Retinal pigment epithelial cell (primary cell): ENCODE measurements at regions not wholly inside any gene's neighbourhood (a gene's known extent, or its start where the extent isn't known, plus 50 kb on each side); places are given as distances from the start of the nearest gene placed in this dataset.

Source experiments
- DNase-seq: peaks from one replicate; pipeline ENCODE4 v3.0.0-alpha.2; 2010; ENCODE audit warnings: low read depth
- H3K4me3 ChIP-seq: 2 replicates; pipeline ENCODE4 v1.5.1; 2011; ENCODE audit warnings: mild to moderate bottlenecking, low read length, control low read depth, moderate library complexity
- TF ChIP-seq, protein P1 (sequence below): conservative IDR thresholded peaks from 2 replicates; pipeline ENCODE4 v1.5.1; 2011; ENCODE audit warnings: low read depth, low read length, control low read depth, inconsistent platforms

- TF ChIP-seq, protein P1, sequence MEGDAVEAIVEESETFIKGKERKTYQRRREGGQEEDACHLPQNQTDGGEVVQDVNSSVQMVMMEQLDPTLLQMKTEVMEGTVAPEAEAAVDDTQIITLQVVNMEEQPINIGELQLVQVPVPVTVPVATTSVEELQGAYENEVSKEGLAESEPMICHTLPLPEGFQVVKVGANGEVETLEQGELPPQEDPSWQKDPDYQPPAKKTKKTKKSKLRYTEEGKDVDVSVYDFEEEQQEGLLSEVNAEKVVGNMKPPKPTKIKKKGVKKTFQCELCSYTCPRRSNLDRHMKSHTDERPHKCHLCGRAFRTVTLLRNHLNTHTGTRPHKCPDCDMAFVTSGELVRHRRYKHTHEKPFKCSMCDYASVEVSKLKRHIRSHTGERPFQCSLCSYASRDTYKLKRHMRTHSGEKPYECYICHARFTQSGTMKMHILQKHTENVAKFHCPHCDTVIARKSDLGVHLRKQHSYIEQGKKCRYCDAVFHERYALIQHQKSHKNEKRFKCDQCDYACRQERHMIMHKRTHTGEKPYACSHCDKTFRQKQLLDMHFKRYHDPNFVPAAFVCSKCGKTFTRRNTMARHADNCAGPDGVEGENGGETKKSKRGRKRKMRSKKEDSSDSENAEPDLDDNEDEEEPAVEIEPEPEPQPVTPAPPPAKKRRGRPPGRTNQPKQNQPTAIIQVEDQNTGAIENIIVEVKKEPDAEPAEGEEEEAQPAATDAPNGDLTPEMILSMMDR, result no peak
- H3K4me3 ChIP-seq, result no peak overlapping the region
- no peak for DNase-seq
These were observed 134.8 kb downstream of the CD83 start for GRCh38 chr6:14252271-14252850.

DNA sequence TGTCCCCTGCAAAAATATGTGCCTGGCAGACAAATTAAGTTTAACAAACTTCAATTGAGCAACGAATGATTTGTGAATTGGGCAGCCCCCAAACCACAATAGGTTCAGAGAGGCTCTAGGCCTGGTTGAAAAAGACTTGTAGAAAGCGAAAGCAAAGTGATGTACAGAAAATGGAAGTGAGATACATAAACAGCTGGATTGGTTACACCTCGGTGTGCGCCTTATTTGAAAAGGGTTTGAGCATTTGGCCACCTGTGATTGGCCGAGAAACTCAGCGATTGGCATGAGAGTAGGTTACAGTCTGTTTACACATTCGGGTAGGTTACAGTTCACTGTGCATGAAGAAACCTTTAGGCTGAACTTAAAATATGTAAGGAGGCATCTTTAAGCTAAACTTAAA lies 136.9 kb downstream of the CD83 start:
- DNase-seq, result no peak
- TF ChIP-seq, protein P1, result no peak
- H3K4me3 ChIP-seq, result no peak overlapping the region

- DNase-seq, result no peak
- TF ChIP-seq, protein P1, result no peak
- no peak overlapping the region for H3K4me3 ChIP-seq
These were observed 138.3 kb downstream of the CD83 start for GRCh38 chr6:14255916-14256315.

DNA sequence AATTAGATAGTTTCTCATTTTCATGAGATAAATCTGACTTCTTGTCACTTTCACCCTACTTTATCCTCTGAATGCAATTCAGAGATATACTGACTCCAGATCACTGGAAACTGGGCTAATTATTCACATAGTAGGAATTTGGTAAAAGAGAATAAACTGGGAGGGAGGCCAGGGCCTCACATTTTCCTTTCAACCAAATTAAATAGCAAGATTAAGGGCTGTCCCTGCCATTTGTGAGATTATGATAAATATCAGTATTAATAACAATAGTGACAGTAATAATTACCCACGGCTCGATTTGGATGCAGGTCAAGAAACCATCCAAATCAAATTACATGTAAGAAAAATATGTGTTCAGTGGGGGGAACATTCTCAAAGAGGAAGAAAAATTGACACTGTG lies 140.5 kb downstream of the CD83 start:
- no peak for DNase-seq
- TF ChIP-seq, protein P1, result no peak
- H3K4me3 ChIP-seq, result no peak overlapping the region

- TF ChIP-seq, protein P1, result no peak
- DNase-seq, result no peak
These were observed 141.4 kb downstream of the CD83 start for GRCh38 chr6:14258695-14259593.

DNA sequence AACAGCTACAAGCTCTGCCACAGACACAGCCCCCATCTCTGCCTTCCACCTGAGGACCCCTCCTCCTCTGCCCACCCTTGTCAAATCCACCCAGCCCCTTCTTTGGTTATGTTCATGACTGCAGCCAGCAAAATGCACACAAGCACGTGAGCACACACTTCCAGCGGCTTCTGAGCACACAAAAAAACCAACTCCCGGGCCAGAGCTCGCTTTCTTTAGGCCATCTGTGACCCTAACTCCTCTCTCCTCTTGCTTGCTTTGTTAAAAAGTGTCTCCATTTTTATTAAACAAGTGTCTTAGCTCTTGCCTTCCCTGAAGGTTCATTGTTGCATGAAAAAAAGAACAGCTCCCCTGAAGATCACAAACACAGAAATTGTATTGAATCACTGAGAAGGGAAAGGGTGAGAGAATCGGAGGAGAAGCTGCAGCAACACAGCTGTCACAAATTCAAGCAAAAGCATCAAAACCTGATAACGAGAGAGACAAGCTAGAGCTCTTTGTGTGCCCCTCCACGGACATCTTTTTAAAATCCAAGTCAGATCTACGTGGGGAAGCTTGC lies 142.1 kb downstream of the CD83 start:
- no peak overlapping the region for H3K4me3 ChIP-seq
- DNase-seq, result no peak
- TF ChIP-seq, protein P1, result no peak

More at GRCh38 chr6:14258695-14259593, 141.4 kb downstream of the CD83 start:
- no peak overlapping the region for H3K4me3 ChIP-seq
